ENCODE measurements at regions not wholly inside any gene's neighbourhood (a gene's known extent, or its start where the extent isn't known, plus 50 kb on each side); places are given as distances from the start of the nearest gene placed in this dataset.

DNA sequence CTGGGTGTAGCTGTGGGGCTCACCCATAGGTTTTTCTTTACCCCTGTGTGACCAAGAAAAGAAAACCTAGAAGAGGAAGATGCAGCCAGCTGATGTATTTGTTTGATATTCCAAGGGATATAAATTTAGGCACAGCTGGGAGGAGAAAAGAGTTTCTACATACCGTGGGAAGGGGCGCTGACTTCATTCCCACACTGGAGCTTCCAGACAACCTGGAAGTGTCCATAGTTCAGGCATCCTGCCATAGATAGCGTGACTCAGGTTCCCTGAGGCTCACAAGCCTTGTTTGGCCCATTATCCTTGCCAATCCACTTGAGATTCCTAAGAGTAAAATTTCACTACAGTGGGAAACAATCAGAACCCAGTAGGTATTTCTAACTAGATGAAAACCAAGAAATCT lies 371.7 kb upstream of the NRP1 start:
- no peak for DNase-seq (ENCODE audit: extremely low spot score, unreplicated experiment)
- no peak overlapping the region for H3K4me3 Mint-ChIP-seq (ENCODE audit: unreplicated experiment)
- peak overlapping the region; percentile 59 for H3K27ac Mint-ChIP-seq (ENCODE audit: unreplicated experiment)
- no peaks in the 10 kb centered on the region for H3K27me3 Mint-ChIP-seq (ENCODE audit: unreplicated experiment)
- TF ChIP-seq, protein P1, sequence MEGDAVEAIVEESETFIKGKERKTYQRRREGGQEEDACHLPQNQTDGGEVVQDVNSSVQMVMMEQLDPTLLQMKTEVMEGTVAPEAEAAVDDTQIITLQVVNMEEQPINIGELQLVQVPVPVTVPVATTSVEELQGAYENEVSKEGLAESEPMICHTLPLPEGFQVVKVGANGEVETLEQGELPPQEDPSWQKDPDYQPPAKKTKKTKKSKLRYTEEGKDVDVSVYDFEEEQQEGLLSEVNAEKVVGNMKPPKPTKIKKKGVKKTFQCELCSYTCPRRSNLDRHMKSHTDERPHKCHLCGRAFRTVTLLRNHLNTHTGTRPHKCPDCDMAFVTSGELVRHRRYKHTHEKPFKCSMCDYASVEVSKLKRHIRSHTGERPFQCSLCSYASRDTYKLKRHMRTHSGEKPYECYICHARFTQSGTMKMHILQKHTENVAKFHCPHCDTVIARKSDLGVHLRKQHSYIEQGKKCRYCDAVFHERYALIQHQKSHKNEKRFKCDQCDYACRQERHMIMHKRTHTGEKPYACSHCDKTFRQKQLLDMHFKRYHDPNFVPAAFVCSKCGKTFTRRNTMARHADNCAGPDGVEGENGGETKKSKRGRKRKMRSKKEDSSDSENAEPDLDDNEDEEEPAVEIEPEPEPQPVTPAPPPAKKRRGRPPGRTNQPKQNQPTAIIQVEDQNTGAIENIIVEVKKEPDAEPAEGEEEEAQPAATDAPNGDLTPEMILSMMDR (IDR thresholded peaks at IDR 0.05) = no peak
- H3K4me1 Mint-ChIP-seq (ENCODE audit: unreplicated experiment) = peaks cover 47% of the 10 kb centered on the region
- no peaks in the 10 kb centered on the region for H3K9me3 Mint-ChIP-seq (ENCODE audit: unreplicated experiment)
- peaks cover 2% of the 10 kb centered on the region for H3K36me3 Mint-ChIP-seq (ENCODE audit: unreplicated experiment)

DNA sequence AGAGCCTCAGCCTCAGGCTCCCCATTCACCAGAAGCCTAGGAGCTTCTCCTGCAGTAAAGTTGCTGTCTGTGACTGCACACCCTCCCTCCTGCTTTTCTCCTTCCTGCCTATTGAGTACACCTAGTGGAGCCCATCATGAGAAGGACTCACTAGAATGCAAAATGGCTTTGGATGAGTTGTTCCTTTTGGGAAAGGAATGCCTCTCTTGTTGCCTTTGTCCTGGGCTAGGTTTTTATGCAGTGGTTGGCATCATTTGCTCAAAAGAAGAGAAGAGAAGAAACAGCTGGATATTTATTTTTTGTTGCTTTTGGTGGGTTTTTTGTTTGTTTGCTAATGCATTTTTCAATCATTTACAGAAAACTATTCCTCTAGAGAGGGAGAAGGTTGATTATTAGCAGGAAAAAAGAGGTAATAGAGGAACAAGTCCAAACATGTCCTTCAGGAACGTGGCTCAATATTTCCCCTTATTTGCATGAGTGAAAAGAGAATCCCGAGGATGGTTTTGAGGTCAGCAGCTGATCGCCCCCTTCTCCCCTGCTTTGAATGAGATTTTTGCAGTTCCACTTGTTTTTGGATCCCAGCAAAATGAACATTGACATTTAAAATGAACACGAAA lies 369.9 kb upstream of the NRP1 start:
- Mint-ChIP-seq H3K27ac (ENCODE audit: unreplicated experiment) (no peak overlapping the region), H3K9me3 (ENCODE audit: unreplicated experiment) (no peaks in the 10 kb centered on the region), H3K4me3 (ENCODE audit: unreplicated experiment) (no peak overlapping the region), H3K27me3 (ENCODE audit: unreplicated experiment) (no peaks in the 10 kb centered on the region), H3K4me1 (ENCODE audit: unreplicated experiment) (peaks cover 38% of the 10 kb centered on the region), H3K36me3 (ENCODE audit: unreplicated experiment) (no peaks in the 10 kb centered on the region)
- no peak for DNase-seq (ENCODE audit: extremely low spot score, unreplicated experiment)
- TF ChIP-seq, protein P1 (IDR thresholded peaks at IDR 0.05) = no peak

DNA sequence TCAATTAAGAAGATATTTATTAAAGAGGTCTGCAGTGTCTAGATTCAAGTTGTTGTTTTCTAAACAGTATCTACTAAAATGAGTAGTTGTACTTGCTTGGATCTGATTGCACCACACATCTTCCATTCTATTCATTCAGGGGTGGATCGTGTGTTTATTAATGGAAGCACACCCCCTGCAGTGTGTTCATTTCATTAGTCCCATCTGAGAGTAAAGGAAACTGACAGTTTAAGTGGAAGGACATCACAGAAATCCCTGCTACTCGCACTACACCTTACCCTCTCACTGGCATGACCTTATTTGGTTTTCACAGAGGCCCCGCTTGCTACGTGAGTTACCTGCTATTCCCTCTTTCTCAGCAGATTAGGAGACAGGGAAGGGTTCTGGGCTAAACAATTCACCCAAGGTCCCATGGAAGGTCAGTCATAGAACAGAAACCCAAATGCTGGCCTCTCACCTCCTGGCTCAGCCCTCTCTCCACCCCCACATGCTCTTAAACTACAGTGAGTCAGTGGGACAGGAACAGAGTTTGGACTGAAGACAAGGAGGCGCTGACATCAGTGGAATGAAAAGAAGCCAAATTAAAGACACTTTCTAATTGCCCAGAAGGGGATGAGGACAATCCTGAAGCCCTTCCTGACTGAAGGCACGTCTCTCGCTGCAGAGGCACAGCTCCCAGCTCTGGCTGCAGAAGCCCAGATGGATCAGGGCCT lies 369.2 kb upstream of the NRP1 start:
- Mint-ChIP-seq H3K27ac (ENCODE audit: unreplicated experiment) (no peak overlapping the region), H3K4me1 (ENCODE audit: unreplicated experiment) (peaks cover 32% of the 10 kb centered on the region), H3K27me3 (ENCODE audit: unreplicated experiment) (no peaks in the 10 kb centered on the region), H3K4me3 (ENCODE audit: unreplicated experiment) (no peak overlapping the region), H3K36me3 (ENCODE audit: unreplicated experiment) (no peaks in the 10 kb centered on the region), H3K9me3 (ENCODE audit: unreplicated experiment) (no peaks in the 10 kb centered on the region)
- TF ChIP-seq, protein P1 (IDR thresholded peaks at IDR 0.05) = no peak
- DNase-seq (ENCODE audit: extremely low spot score, unreplicated experiment) = no peak

DNA sequence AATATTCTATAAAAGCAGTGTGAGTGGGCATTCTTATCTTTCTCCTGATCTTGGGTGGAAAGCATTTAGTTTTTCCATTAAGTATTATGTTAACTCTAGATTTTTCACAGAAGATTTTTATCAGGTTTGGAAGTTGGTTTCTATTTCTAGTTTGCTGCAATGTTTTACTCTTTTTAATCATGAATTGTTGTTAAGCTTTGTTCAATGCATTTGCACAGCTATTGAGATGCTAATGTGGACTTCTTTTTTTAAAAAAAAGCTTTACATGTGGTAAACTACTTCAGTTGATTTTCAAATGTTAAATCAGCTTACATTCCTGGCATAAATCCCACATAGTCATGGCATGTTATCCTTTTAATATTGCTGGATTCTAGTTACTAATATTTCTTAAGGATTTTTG lies 363.6 kb upstream of the NRP1 start:
- H3K27me3 Mint-ChIP-seq (ENCODE audit: unreplicated experiment) = peaks cover 4% of the 10 kb centered on the region
- no peak for DNase-seq (ENCODE audit: extremely low spot score, unreplicated experiment)
- H3K27ac Mint-ChIP-seq (ENCODE audit: unreplicated experiment) = no peak overlapping the region
- TF ChIP-seq, protein P1 (IDR thresholded peaks at IDR 0.05) = no peak
- H3K9me3 Mint-ChIP-seq (ENCODE audit: unreplicated experiment) = peaks cover 14% of the 10 kb centered on the region
- peaks cover 7% of the 10 kb centered on the region for H3K4me1 Mint-ChIP-seq (ENCODE audit: unreplicated experiment)
- peaks cover 2% of the 10 kb centered on the region for H3K36me3 Mint-ChIP-seq (ENCODE audit: unreplicated experiment)
- H3K4me3 Mint-ChIP-seq (ENCODE audit: unreplicated experiment) = no peak overlapping the region

DNA sequence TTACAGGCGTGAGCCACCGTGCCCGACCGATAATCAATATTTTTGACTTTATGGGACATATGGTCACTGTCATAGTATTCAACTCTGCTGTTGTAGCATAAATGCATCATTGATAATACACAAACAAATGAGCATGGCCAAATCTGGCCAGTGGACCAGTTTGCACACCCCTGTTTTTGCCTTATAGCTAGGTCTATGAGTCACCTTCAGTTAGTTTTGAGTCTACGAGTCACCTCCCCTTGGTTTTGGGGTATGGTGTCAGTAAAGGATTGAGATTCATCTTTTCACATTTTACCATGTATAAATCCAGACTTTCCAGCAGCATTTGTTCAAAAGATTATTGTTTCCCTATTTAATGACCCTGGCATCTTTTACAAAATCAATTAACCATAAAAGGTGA lies 362.5 kb upstream of the NRP1 start:
- TF ChIP-seq, protein P1 (IDR thresholded peaks at IDR 0.05) = no peak
- no peak for DNase-seq (ENCODE audit: extremely low spot score, unreplicated experiment)

More for the DNA sequence above, 362.5 kb upstream of the NRP1 start:
- peaks cover 19% of the 10 kb centered on the region for H3K9me3 Mint-ChIP-seq (ENCODE audit: unreplicated experiment)
- peaks cover 4% of the 10 kb centered on the region for H3K27me3 Mint-ChIP-seq (ENCODE audit: unreplicated experiment)
- H3K4me3 Mint-ChIP-seq (ENCODE audit: unreplicated experiment) = no peak overlapping the region
- peaks cover 7% of the 10 kb centered on the region for H3K4me1 Mint-ChIP-seq (ENCODE audit: unreplicated experiment)
- peaks cover 2% of the 10 kb centered on the region for H3K36me3 Mint-ChIP-seq (ENCODE audit: unreplicated experiment)
- H3K27ac Mint-ChIP-seq (ENCODE audit: unreplicated experiment) = no peak overlapping the region

Data from osteocyte (in vitro differentiated cells).